ENCODE measurements at regions not wholly inside any gene's neighbourhood (a gene's known extent, or its start where the extent isn't known, plus 50 kb on each side); places are given as distances from the start of the nearest gene placed in this dataset.

DNA sequence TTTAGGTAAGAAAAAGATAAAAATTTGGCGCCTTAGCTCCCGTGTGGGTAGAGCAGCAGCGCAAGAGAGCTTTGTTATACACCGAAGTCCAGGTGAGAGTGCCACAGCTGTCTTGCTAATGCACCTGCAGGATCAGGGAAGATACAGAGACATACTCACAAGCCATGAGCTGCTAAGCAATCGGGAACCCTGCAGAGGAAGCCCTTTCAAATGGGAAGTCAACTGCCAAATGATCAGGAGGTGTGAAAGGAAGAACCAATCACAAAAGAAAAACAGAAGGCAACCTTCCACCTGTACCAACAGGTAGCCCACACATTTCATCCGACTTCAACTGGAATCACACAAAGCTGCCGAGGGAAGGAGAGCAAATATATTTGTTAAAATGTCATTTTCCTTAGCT lies 610.5 kb upstream of the PFKP start:
- TF ChIP-seq, protein P1, sequence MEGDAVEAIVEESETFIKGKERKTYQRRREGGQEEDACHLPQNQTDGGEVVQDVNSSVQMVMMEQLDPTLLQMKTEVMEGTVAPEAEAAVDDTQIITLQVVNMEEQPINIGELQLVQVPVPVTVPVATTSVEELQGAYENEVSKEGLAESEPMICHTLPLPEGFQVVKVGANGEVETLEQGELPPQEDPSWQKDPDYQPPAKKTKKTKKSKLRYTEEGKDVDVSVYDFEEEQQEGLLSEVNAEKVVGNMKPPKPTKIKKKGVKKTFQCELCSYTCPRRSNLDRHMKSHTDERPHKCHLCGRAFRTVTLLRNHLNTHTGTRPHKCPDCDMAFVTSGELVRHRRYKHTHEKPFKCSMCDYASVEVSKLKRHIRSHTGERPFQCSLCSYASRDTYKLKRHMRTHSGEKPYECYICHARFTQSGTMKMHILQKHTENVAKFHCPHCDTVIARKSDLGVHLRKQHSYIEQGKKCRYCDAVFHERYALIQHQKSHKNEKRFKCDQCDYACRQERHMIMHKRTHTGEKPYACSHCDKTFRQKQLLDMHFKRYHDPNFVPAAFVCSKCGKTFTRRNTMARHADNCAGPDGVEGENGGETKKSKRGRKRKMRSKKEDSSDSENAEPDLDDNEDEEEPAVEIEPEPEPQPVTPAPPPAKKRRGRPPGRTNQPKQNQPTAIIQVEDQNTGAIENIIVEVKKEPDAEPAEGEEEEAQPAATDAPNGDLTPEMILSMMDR (IDR thresholded peaks at IDR 0.05) = no peak
- no peak for TF ChIP-seq POLR2A (IDR thresholded peaks at IDR 0.05)

Data from sigmoid colon (tissue), 3 donors.